GM21529 (cell line): ENCODE measurements at regions not wholly inside any gene's neighbourhood (a gene's known extent, or its start where the extent isn't known, plus 50 kb on each side); places are given as distances from the start of the nearest gene placed in this dataset.
"Not testable (repeated sequence)": the region's sequence is repeated elsewhere in the genome, so short reads cannot be mapped to it uniquely, and the experiment has no call there.

Experiments
- ATAC-seq: cut with Tn5 transposase; IDR thresholded peaks from one replicate; pipeline ENCODE4 v1.9.1; 2021; ENCODE audit not compliant: unreplicated experiment

DNA sequence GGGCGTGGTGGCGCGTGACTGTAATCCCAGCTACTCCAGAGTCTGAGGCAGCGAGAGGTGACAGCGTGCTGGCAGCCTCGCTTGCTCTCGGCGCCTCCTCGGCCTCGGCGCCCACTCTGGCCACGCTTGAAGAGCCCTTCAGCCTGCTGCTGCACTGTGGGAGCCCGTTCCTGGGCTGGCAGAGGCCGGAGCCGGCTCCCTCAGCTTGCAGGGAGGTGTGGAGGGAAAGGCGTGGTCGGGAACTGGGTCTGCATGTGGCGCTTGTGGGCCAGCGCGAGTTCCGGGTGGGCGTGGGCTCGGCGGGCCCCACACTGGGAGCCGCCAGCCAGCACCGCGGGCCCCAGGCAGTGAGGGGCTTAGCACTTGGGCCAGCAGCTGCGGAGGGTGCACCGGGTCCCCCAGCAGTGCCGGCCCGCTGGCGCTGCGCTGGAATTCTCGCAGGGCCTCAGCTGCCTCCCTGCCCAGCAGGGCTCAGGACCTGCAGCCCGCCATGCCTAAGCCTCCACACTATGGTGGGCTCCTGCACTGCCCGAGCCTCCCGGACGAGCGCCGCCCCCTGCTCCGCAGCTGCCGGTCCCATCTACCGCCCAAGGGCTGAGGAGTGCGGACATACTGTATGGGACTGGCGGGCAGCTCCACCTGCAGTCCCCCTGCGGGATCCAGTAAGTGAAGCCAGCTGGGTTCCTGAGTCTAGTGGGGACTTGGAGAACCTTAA, 1093.3 kb upstream of the CDH8 start:
- ATAC-seq = no peak

DNA sequence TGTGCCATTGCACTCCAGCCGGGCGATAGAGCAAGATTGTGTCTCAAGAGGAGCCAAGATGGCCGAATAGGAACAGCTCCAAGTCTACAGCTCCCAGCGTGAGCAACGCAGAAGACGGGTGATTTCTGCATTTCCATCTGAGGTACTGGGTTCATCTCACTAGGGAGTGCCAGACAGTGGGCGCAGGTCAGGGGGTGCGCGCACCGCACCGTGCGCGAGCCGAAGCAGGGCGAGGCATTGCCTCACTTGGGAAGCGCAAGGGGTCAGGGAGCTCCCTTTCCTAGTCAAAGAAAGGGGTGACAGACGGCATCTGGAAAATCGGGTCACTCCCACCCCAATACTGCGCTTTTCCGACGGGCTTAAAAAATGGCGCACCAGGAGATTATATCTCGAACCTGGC, 1083.7 kb upstream of the CDH8 start:
- not testable (repeated sequence) for ATAC-seq

DNA sequence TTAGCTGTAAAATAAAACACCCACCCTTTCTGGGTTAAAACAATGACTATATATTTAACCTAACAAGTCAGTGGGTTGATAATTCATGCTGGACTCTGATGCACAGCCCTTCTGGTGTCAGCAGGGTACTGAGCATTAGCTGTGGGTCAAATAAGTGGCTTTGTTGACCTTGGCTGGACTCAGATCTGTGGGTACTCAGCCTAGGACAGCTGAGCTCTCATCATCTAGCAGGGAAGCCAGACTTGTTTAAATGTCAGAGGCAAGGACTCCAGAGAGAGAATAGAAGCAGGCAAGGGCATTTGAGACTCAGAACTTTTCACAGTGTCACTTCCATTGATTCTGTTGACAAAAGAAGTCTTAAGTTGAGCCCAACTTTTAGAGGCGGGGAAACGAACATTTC, 1063.8 kb upstream of the CDH8 start:
- no peak for ATAC-seq

DNA sequence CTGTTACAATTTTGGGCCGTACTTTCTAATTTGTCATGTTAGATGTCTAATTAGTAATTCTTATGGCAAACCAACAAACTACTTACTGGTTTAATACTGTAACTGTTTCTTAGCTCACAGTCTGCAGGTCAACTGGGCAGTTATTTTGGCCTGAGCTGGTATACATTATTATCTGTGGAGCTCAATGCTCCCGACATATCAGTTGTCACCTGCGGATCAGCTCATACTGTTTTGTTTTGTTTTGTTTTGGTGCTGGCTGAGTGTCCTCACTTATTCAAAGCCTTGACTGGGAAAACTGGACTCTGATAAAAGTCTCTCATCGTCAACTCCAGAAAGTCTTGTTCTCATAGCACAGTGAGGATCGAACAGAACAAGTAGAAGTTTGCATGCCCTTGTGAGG, 1060.6 kb upstream of the CDH8 start:
- ATAC-seq = no peak

DNA sequence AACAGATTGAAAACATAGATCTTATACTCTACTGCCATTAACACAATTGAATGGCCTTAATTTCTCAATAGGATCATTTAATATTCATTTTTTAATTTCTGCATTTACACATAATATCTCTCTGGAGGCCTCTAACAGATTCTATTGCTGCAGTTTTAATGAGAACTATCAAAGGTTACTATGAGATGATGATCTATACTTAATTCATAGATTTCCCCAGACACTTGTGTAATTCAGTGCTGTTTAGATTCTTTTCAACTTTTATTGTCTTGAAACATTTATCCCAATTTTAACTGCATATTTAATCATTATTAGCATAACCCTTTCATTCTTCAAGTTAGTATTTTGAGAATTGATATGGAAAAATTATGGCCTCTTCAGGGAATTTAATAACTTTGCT, 1056.5 kb upstream of the CDH8 start:
- ATAC-seq = no peak

DNA sequence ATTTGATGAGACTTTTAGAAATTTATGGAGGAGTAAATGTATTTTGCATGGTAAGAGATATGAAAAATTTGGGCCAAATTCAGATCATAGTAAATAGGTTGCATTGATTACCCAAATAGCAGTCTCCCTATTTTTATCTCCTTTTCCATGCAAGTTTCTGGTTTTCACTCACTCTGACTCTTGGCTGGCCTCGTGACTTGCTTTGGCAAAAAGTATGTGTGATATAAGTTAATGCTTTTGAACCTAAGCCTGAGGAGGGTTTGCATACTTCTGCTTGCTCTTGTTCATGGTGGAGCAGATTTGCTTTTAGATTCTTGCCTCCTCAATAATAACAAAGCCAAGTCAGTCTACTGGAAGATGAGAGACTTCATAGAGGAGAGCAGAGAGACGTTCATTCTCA, 1045.9 kb upstream of the CDH8 start:
- no peak for ATAC-seq

DNA sequence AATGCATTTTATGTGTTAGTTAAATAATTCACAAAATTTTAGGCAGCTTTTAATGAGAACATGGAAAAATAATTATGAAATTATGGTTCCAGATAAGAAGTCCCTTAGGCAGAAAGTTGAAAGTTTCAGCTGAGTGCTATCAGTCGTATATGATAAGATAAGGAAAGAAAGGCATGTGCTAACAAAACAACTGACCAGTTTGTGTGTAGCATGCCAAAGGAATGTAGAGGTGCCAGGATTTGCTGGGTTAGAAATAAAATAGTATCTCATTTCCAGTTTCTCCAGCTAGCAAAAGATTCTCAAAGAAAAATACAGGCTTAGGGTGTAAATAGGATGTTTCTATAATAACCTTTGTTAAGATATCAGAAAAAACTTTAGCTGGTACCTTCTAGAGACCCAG, 1044.5 kb upstream of the CDH8 start:
- ATAC-seq = no peak

DNA sequence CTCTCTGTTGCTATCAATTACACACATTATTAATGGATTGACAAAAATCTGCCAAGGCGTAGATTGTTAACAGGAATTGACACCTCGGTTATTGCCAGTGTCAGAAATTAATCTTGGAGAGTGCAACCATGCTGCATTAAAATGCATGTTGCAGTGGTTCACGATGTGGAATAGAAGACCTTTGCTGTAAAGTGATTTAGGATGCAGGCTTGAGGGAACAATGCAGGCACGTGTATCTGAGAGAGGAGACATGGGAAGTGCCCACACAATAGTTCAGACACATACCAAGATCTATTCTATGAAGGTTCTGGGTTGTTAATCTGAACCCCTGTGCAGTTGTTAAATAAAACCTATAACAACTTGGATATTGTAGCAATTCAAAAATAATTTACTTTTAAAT, 1032.8 kb upstream of the CDH8 start:
- no peak for ATAC-seq

DNA sequence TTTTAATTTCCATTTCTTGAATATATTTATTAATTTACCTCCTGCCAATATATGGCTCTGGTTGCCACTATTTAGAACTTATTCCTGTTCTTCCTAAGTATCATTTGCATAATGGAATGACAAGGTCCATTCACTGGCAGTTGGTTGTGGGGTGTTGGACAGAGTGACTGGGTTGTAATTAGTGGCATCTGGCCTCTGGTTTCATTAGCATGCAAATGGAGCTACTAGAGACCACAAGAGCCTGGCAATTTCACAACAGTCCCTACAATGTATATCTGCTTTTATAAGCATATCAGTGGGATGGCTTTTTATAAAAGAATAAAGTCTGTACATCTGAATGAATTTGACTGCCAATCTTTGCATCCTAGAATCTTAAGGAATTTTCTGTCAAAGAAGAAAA, 1030.9 kb upstream of the CDH8 start:
- no peak for ATAC-seq

DNA sequence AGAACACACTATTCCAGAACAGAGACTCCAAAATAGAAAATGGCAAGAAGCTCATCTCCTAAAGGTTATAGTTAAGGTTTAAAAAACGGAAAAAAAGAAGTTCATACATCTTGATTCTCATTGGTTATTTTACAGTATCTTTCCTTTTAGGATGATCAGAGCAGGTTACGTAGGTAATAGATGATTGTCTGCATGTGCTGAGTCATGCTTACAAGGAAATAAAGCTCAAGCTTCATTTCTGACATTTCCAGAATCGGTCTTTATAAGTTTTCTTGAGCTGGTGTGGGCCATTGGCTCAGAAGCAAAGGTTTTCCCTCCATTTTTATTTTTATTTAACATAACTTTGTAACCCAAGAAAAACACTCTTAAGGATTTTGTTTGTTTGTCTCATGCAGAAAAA, 1030.3 kb upstream of the CDH8 start:
- ATAC-seq = no peak

DNA sequence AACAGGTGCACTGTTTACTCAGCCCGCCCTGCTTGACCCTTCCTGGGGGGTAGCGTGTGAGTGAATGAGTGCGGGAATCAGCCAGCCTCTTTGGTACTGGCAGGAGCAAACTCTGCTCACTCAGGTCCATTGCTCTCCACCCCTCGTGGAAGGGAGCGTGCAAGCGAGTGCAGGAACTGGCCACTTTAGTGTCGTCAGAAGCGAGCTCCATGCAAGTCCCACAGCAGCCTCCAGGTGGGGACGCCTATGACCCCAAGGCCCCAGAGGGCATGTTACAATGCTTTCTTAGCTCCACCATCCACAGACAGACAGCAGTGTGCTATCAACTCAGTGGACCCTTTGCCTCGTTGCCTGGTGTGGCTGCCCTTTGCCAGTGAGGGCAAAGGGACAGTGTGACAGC, 1025.1 kb upstream of the CDH8 start:
- ATAC-seq = no peak

DNA sequence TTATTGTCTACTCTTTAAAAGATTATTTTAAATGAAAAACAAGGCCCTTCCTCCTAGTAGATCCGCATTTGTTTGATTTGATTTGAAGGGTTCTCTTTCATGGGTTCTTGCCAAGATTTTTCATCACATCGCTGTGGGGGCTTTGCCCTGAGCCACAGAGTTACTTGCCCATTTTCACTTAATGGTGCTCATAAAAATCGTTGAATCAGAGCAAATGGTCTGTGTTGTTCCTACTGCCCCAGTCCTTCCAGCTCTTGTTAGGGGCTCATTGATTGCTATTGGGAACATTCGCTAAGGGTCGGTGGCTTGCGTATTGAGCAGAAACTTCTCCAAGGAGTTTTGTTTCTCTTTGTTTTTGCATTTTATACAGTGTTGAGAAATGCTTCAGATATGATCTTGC, 1023.4 kb upstream of the CDH8 start:
- no peak for ATAC-seq

DNA sequence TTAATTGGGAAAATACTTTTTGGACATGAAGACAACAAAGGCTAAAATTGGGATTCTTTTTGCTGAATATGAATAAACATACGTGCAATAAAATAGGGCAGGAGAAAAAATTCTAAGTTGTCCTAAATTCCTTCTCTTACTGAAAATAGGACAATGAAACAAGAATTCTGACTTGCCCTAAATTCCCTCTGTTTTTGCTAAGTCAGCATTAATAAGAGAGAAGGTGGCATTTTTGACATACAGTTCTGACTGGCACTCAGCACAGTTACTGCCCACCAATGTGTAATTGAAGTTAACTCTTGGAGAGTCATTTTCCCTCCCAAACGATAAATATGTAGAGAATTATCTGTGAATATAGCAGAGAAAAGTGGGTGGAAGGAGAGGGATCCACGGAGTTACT, 1021.1 kb upstream of the CDH8 start:
- no peak for ATAC-seq

DNA sequence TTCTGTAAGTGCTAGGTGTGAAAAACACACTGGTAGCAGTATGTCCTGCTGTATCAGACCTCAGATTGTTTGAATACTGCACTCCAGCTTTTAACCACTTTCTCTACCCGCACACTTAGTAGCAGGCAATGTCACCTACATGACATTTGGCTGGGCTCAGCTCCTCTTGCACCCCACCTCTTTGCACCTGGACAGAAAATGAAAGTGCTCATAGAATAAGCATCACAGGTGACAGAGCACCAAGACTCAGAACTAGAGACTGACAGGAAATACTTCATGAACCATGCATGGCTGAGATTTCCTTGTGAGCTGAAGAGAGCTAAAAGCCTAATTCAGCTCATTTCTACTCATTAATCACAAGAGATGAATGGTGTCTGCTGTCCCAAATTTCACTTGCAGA, 1014.2 kb upstream of the CDH8 start:
- ATAC-seq = no peak

DNA sequence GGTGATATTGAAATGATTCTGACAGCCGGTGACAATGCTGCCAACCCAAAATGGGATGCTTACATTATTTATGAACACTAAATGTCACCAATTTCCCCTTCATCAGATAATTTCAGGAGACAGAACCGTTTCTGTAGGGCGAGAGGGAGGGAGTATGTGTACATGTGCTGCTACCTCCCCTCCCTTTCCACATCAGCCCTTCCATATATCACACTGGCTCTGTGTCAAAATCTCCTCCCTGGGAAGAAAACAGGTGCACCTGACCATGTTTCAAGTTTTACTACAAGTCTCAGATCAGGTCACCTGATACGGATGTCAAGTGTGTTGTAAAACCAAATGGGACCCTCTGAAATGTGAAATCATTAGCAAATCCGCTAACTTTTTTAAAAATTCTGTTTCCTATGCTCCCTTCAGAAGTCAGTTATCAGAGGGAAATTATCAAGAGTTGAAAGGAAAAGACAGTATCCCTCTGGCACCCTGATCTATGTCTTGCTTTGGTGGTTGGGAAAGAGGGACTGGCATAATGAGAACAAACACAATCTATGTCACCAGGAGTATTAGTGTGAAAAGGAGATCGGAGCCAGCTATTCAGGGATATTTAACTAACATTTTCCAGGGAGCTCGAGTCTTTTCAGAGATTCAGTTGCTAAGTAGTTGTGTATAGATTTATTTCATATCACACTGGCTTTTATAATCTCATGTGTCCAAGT, 1002.3 kb upstream of the CDH8 start:
- no peak for ATAC-seq

DNA sequence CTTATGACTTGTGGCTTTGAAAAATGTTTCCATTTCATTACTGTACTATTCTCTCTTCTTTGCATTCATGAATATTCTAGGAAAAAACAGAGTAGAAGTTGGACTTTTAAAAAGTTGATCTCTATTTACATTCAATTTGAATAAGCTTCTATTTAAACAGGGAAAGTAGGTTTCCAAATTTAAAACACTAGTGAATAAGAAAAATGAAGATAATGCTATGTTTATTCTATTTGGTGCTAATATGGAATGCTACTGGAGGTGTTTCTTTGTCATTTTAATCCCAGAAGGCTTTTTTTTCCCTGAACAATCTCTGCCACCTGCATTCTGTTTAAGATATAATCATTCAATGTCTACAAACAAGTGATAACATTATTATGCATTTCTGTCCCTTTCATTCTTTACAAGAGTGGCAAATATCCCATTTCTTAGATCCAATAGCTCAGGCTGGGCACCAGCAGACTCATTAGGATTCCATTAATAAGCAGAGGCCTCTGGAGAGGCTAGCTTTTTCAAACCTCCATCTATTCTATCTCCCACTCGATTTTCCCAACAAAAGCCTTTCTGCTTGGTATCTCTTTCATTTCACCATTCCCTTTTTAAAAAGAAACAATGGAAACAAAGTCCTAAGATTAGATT, 1001.6 kb upstream of the CDH8 start:
- ATAC-seq = no peak

DNA sequence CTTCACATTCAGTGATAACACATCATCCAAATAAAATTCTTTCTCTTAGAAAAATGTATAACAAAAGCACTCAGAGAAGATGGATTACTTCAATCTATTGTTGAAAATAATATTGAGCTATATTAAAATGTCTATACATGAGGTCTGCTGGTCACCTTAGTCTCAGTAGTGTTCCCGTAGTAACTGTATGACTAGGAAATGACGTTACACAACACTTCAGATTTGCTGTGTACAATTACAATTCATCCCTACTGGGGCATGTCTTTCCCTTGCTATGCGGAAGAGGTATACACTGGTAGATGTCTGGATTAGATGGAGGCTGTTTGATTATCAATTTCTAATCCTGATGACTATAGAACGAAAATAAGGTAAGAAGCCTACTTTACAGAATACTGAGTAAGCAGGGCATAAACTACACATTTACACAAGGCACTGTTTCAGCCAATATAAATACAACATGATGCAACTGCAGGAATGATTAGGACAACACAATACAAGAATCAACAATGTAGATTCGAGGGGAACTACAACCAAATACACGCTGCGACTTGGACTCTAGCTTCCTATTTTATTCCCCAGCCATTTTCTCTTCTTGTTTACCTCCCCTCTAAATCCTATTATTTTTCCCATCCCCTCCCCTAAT, 982.5 kb upstream of the CDH8 start:
- no peak for ATAC-seq

DNA sequence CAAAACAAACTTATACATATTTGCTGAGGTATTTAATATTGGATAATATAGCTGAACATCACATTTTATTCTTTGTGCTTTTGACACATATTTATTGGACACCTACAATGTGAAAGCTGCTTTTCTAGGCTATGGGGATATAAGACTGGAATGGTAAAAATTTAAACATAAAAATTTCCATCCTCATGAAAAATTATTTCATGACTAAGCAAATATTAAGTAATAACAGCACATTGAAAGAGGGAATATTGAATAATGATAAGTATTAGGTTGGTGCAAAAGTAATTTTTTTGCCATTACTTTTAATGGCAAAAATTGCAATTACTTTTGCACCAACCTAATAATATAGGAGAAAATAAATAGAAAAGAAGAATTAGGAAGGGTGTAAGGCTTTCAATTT, 972.5 kb upstream of the CDH8 start:
- ATAC-seq = no peak

DNA sequence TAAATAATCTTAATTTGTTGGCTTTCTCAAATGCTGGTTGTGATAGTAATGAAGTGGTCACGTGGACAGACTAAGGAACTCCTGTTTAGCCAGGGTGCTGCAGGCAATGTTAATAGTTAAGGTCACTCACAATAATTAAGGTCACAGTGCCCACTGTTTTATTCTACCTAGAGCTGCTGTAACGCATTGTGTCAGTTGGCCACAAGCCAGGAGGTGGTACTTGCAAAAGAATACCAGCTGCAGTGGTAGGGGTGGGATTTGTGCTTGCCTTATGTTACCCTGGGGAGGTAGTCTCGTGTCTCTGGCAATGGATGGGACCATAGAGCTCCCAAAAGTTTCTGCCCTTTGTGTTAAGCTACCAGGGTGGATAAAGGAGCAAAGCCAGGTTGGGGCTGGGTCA, 969.1 kb upstream of the CDH8 start:
- no peak for ATAC-seq

DNA sequence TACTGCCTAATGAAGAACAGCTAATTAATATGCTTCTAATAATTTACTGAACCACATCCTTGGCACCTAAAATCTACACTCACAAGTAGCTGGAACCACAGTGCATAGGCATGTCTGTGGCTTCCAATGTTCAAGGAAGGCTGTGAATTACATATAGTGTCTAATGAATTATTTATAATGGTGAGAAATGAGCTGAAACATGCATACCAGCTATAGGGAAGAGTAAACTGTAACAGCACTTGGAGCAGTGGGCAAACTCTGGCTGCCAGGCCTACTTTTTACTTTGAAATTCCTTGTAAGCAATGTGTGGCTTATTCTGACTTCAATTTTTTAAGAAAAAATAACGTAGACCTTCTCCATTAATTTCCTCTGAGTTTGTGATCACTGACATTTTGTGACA, 953.2 kb upstream of the CDH8 start:
- no peak for ATAC-seq

DNA sequence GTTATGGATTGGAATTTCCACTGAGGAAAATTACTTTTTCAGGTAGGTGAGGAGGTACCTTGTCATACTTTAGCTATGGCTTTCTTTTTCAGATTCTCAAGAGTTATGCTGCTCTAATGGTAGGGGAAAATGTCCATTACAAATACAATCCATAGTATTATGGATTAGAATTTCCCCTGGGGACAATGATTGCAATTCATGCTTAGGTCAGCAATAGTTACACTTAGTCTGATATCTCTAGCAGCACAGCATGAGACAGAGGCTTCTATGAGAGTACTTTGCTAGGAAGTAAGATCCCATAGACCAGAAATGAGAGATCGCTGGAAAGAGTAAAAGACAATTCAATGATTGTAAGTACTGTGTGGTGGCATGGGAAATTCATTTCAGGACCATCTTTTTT, 949.5 kb upstream of the CDH8 start:
- ATAC-seq = no peak

DNA sequence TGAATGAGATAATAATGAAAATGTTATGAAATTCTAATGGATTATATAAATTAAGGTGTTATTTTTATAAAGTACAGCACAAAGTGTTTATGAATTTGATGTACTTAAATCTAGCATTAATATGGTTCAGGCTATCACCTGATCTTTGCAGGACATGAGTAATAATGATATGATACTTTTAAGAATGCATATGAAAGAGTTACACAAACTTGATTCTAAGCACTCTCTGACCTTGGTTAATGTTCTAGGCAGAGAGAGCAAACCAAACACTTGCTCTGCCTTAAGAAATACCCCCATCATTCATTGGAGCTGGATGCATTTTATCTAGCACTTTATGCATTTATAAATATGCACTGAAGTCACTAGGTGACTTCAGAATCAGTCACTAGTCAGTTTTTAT, 942.2 kb upstream of the CDH8 start:
- ATAC-seq = no peak
